H1 (cell line): ENCODE measurements at regions not wholly inside any gene's neighbourhood (a gene's known extent, or its start where the extent isn't known, plus 50 kb on each side); places are given as distances from the start of the nearest gene placed in this dataset.

Experiments
- CBX5 ChIP-seq: fragments of 300-800, 300-1000 bp; sonication (generic); IDR thresholded peaks from 2 replicates; pipeline ENCODE4 v1.7.1; 2016; ENCODE audit warnings: antibody characterized with exemption, low read length, low read depth
- NRF1 ChIP-seq: IDR thresholded peaks from 2 replicates; pipeline ENCODE4 v1.6.1; 2011; ENCODE audit warnings: mild to moderate bottlenecking, low read depth, low read length, improper control_type of control experiment
- POU5F1 ChIP-seq: IDR thresholded peaks from 2 replicates; pipeline ENCODE4 v1.6.1; 2011; ENCODE audit warnings: low read depth, mild to moderate bottlenecking, low read length, moderate library complexity
- RFX5 ChIP-seq: IDR thresholded peaks from 2 replicates; pipeline ENCODE4 v1.6.1; 2011; ENCODE audit warnings: low read depth, low read length, improper control_type of control experiment, borderline replicate concordance
- RXRA ChIP-seq: IDR thresholded peaks from 2 replicates; pipeline ENCODE4 v1.6.1; 2011; ENCODE audit warnings: low read depth, mild to moderate bottlenecking, low read length, moderate library complexity; ENCODE audit not compliant: insufficient read depth
- TBP ChIP-seq: IDR thresholded peaks from 2 replicates; pipeline ENCODE4 v1.6.1; 2011; ENCODE audit warnings: low read depth, low read length, improper control_type of control experiment
- TCF12 ChIP-seq: IDR thresholded peaks from 2 replicates; pipeline ENCODE4 v1.6.1; 2011; ENCODE audit warnings: low read depth, mild to moderate bottlenecking, low read length
- TEAD4 ChIP-seq: IDR thresholded peaks from 2 replicates; pipeline ENCODE4 v1.6.1; 2012; ENCODE audit warnings: low read depth, low read length, inconsistent platforms, mixed read lengths
- TF ChIP-seq, protein P1 (sequence below): fragments of 300-600 bp; sonication (generic); IDR thresholded peaks from 2 replicates; pipeline ENCODE4 v1.7.1; 2012; ENCODE audit warnings: low read length, moderate library complexity, mild to moderate bottlenecking, inconsistent platforms; ENCODE audit not compliant: insufficient replicate concordance

DNA sequence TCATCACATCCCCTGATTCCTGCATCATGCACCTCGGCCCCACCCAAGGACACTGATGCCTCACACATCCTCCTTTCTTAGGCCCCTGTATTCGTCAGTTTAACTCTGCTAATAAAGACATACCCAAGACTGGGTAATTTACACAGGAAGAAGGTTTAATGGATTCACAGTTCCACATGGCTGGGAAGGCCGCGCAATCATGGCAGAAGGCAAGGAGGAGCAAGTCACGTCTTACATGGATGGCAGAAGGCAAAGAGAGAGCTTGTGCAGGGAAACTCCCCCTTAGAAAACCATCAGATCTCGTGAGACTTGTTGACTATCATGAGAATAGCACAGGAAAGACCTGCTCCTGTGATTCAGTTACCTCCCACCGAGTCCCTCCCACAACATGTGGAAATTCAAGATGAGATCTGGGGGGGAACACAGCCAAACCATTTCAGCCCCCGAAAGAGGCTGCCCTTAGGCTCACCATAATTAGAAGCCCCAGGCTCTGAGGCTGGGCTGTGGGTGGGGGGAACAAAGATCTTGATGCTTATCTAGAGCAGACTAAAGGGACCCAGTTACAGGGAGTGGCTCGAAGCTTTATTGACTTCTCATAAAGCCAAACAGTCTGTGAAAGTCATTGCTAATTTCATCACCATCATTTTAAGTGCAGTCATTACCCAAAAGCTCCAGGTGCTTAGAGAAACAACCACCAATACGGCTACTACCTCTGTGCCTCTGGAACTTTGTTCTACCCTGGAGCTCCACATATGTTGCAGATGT is 181.5 kb downstream of the MATN1 start (continued):
- TF ChIP-seq POU5F1 (no peak), RXRA (no peak), TEAD4 (no peak), NRF1 (no peak), CBX5 (no peak), TCF12 (no peak), TBP (no peak), RFX5 (no peak)
- TF ChIP-seq, protein P1, sequence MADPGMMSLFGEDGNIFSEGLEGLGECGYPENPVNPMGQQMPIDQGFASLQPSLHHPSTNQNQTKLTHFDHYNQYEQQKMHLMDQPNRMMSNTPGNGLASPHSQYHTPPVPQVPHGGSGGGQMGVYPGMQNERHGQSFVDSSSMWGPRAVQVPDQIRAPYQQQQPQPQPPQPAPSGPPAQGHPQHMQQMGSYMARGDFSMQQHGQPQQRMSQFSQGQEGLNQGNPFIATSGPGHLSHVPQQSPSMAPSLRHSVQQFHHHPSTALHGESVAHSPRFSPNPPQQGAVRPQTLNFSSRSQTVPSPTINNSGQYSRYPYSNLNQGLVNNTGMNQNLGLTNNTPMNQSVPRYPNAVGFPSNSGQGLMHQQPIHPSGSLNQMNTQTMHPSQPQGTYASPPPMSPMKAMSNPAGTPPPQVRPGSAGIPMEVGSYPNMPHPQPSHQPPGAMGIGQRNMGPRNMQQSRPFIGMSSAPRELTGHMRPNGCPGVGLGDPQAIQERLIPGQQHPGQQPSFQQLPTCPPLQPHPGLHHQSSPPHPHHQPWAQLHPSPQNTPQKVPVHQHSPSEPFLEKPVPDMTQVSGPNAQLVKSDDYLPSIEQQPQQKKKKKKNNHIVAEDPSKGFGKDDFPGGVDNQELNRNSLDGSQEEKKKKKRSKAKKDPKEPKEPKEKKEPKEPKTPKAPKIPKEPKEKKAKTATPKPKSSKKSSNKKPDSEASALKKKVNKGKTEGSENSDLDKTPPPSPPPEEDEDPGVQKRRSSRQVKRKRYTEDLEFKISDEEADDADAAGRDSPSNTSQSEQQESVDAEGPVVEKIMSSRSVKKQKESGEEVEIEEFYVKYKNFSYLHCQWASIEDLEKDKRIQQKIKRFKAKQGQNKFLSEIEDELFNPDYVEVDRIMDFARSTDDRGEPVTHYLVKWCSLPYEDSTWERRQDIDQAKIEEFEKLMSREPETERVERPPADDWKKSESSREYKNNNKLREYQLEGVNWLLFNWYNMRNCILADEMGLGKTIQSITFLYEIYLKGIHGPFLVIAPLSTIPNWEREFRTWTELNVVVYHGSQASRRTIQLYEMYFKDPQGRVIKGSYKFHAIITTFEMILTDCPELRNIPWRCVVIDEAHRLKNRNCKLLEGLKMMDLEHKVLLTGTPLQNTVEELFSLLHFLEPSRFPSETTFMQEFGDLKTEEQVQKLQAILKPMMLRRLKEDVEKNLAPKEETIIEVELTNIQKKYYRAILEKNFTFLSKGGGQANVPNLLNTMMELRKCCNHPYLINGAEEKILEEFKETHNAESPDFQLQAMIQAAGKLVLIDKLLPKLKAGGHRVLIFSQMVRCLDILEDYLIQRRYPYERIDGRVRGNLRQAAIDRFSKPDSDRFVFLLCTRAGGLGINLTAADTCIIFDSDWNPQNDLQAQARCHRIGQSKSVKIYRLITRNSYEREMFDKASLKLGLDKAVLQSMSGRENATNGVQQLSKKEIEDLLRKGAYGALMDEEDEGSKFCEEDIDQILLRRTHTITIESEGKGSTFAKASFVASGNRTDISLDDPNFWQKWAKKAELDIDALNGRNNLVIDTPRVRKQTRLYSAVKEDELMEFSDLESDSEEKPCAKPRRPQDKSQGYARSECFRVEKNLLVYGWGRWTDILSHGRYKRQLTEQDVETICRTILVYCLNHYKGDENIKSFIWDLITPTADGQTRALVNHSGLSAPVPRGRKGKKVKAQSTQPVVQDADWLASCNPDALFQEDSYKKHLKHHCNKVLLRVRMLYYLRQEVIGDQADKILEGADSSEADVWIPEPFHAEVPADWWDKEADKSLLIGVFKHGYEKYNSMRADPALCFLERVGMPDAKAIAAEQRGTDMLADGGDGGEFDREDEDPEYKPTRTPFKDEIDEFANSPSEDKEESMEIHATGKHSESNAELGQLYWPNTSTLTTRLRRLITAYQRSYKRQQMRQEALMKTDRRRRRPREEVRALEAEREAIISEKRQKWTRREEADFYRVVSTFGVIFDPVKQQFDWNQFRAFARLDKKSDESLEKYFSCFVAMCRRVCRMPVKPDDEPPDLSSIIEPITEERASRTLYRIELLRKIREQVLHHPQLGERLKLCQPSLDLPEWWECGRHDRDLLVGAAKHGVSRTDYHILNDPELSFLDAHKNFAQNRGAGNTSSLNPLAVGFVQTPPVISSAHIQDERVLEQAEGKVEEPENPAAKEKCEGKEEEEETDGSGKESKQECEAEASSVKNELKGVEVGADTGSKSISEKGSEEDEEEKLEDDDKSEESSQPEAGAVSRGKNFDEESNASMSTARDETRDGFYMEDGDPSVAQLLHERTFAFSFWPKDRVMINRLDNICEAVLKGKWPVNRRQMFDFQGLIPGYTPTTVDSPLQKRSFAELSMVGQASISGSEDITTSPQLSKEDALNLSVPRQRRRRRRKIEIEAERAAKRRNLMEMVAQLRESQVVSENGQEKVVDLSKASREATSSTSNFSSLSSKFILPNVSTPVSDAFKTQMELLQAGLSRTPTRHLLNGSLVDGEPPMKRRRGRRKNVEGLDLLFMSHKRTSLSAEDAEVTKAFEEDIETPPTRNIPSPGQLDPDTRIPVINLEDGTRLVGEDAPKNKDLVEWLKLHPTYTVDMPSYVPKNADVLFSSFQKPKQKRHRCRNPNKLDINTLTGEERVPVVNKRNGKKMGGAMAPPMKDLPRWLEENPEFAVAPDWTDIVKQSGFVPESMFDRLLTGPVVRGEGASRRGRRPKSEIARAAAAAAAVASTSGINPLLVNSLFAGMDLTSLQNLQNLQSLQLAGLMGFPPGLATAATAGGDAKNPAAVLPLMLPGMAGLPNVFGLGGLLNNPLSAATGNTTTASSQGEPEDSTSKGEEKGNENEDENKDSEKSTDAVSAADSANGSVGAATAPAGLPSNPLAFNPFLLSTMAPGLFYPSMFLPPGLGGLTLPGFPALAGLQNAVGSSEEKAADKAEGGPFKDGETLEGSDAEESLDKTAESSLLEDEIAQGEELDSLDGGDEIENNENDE = no peak
